Glutamatergic neuron (in vitro differentiated cells): ENCODE measurements at regions not wholly inside any gene's neighbourhood (a gene's known extent, or its start where the extent isn't known, plus 50 kb on each side); places are given as distances from the start of the nearest gene placed in this dataset.

ENCODE experiments used
- DNase-seq: peaks from one replicate; pipeline ENCODE4 v3.0.0; 2022
- H3K27ac Mint-ChIP-seq: one replicate; pipeline ENCODE4 v1.8.0; 2020; ENCODE audit warnings: mild to moderate bottlenecking, mixed read lengths, inconsistent platforms; ENCODE audit not compliant: unreplicated experiment
- H3K27me3 Mint-ChIP-seq: one replicate; pipeline ENCODE4 v1.8.0; 2020; ENCODE audit warnings: mild to moderate bottlenecking, moderate library complexity, mixed read lengths, inconsistent platforms; ENCODE audit not compliant: unreplicated experiment
- H3K36me3 Mint-ChIP-seq: one replicate; pipeline ENCODE4 v1.8.0; 2020; ENCODE audit warnings: mild to moderate bottlenecking, mixed read lengths, inconsistent platforms; ENCODE audit not compliant: unreplicated experiment
- H3K4me1 Mint-ChIP-seq: one replicate; pipeline ENCODE4 v1.8.0; 2020; ENCODE audit warnings: mild to moderate bottlenecking, low read depth, mixed read lengths, inconsistent platforms; ENCODE audit not compliant: unreplicated experiment
- H3K4me3 Mint-ChIP-seq: one replicate; pipeline ENCODE4 v1.8.0; 2020; ENCODE audit warnings: mild to moderate bottlenecking, mixed read lengths, inconsistent platforms; ENCODE audit not compliant: unreplicated experiment
- H3K9me3 Mint-ChIP-seq: one replicate; pipeline ENCODE4 v1.8.0; 2020; ENCODE audit warnings: mild to moderate bottlenecking, moderate library complexity, mixed read lengths, inconsistent platforms; ENCODE audit not compliant: unreplicated experiment
- CTCF ChIP-seq: fragments of 200-600 bp; sonication (generic); IDR thresholded peaks from one replicate; pipeline ENCODE4 v1.5.0; 2021; ENCODE audit not compliant: partially characterized antibody, unreplicated experiment

GRCh38 chr11:133718238-133718637 lies 127.1 kb downstream of the SPATA19 start:
- no peaks in the 10 kb centered on the region for H3K36me3 Mint-ChIP-seq
- H3K9me3 Mint-ChIP-seq: peaks cover 4% of the 10 kb centered on the region
- no peak overlapping the region for H3K4me3 Mint-ChIP-seq
- peaks cover 6% of the 10 kb centered on the region for H3K4me1 Mint-ChIP-seq
- H3K27ac Mint-ChIP-seq: no peak overlapping the region
- DNase-seq: no peak
- TF ChIP-seq CTCF: no peak
- peaks cover 2% of the 10 kb centered on the region for H3K27me3 Mint-ChIP-seq

GRCh38 chr11:133716602-133717001 lies 128.7 kb downstream of the SPATA19 start:
- Mint-ChIP-seq H3K27me3 (peaks cover 2% of the 10 kb centered on the region), H3K4me1 (peaks cover 7% of the 10 kb centered on the region), H3K4me3 (no peak overlapping the region), H3K36me3 (no peaks in the 10 kb centered on the region), H3K9me3 (peaks cover 5% of the 10 kb centered on the region), H3K27ac (no peak overlapping the region)
- no peak for TF ChIP-seq CTCF
- no peak for DNase-seq

GRCh38 chr11:133715602-133716001 lies 129.7 kb downstream of the SPATA19 start:
- TF ChIP-seq CTCF: no peak
- DNase-seq: no peak
- H3K27me3 Mint-ChIP-seq: peaks cover 2% of the 10 kb centered on the region

GRCh38 chr11:133714471-133715375 lies 130.6 kb downstream of the SPATA19 start:
- Mint-ChIP-seq H3K36me3 (no peaks in the 10 kb centered on the region), H3K4me3 (no peak overlapping the region), H3K27me3 (peaks cover 2% of the 10 kb centered on the region), H3K9me3 (peaks cover 5% of the 10 kb centered on the region), H3K27ac (no peak overlapping the region), H3K4me1 (peaks cover 4% of the 10 kb centered on the region)
- no peak for DNase-seq
- TF ChIP-seq CTCF: no peak

More at GRCh38 chr11:133715602-133716001, 129.7 kb downstream of the SPATA19 start:
- Mint-ChIP-seq H3K27ac (no peak overlapping the region), H3K4me1 (peaks cover 7% of the 10 kb centered on the region), H3K4me3 (no peak overlapping the region), H3K36me3 (no peaks in the 10 kb centered on the region), H3K9me3 (peaks cover 5% of the 10 kb centered on the region)

- Mint-ChIP-seq H3K4me1 (peaks cover 3% of the 10 kb centered on the region), H3K36me3 (no peaks in the 10 kb centered on the region), H3K9me3 (peaks cover 5% of the 10 kb centered on the region), H3K27me3 (peaks cover under 1% of the 10 kb centered on the region), H3K27ac (no peak overlapping the region), H3K4me3 (no peak overlapping the region)
- TF ChIP-seq CTCF: no peak
- DNase-seq: no peak
These were observed 131.5 kb downstream of the SPATA19 start for GRCh38 chr11:133713844-133714243.
